ENCODE measurements at regions not wholly inside any gene's neighbourhood (a gene's known extent, or its start where the extent isn't known, plus 50 kb on each side); places are given as distances from the start of the nearest gene placed in this dataset.

DNA sequence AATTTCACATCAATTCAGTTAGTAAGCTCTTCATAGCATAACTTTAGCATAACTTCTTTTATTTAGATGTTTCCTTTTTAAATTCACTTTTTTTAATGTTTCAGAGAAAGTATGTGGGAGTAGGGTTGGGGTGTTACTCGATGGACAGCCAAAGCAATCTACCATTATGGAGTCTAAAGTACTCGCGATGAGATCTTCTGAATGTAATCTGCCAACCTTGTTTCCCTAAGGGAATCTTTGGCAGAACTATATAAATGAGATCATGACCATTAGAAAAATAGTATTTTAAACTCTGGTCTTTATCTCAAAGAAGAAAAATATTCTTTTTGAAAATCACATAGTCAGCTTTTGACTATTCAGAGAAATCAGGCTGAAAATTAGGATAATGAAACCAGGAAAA lies 103.9 kb downstream of the BBS10 start:
- TF ChIP-seq CTCF (IDR thresholded peaks at IDR 0.05; ENCODE audit: low read length): no peak
- no peak for TF ChIP-seq EZH2 (optimal IDR thresholded peaks at IDR 0.05; ENCODE audit: low read depth, low read length)
- TF ChIP-seq EZH2phosphoT487 (IDR thresholded peaks at IDR 0.05; ENCODE audit: low read length): no peak
